Spleen (tissue), 7 donors: ENCODE measurements at regions not wholly inside any gene's neighbourhood (a gene's known extent, or its start where the extent isn't known, plus 50 kb on each side); places are given as distances from the start of the nearest gene placed in this dataset.

Experiments used
- POLR2AphosphoS5 ChIP-seq, 3 donors: sonication (generic); formaldehyde crosslinking; IDR thresholded peaks; one replicate each; pipeline ENCODE4 v1.5.1; 2017; ENCODE audit warnings: antibody characterized with exemption in 3 of 3
- TF ChIP-seq, protein P1 (sequence below), 11 experiments: fragments of 200-600 bp in 7 of 11; fragments of 450-650 bp in 4 of 11; sonication (generic) in 4 of 11; IDR thresholded peaks in 8 of 11; conservative IDR thresholded peaks in 3 of 11; 1 replicate in 7 of 11; 2 replicates in 4 of 11; pipeline versions ENCODE4 v1.4.0 to v1.8.0; 2016 to 2021; ENCODE audit warnings: antibody characterized with exemption in 11 of 11, inconsistent platforms in 4 of 11, mild to moderate bottlenecking in 1 of 11
- donor health status: DM: no; HTN: no; CAD: no; lungs with moderate emphysema.
- donor health status: DM: no; HTN: no; CAD: no.
- donor health status: DM: no; HTN: no; CAD: no.

DNA sequence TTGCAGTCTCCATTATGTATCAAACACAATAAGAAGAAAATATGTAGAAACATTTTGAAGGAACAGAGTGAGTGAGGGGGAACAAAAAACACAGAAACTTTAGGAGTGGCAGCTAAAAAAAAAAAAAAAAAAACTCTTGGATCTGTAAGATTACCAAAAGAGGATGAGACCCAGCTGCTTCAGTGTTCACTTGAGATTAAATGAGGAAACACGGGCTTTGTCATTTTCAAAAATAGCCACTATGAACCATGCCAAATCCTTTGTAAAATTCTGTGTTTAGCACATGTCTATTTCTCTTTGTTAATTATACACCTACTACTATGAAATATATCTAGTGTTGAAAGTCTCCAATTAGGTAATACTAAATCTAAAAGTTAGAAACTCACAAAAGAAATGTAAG lies 485.9 kb downstream of the EFNA5 start:
- no peak for TF ChIP-seq POLR2AphosphoS5 (IDR thresholded peaks at IDR 0.05)
- TF ChIP-seq, protein P1, sequence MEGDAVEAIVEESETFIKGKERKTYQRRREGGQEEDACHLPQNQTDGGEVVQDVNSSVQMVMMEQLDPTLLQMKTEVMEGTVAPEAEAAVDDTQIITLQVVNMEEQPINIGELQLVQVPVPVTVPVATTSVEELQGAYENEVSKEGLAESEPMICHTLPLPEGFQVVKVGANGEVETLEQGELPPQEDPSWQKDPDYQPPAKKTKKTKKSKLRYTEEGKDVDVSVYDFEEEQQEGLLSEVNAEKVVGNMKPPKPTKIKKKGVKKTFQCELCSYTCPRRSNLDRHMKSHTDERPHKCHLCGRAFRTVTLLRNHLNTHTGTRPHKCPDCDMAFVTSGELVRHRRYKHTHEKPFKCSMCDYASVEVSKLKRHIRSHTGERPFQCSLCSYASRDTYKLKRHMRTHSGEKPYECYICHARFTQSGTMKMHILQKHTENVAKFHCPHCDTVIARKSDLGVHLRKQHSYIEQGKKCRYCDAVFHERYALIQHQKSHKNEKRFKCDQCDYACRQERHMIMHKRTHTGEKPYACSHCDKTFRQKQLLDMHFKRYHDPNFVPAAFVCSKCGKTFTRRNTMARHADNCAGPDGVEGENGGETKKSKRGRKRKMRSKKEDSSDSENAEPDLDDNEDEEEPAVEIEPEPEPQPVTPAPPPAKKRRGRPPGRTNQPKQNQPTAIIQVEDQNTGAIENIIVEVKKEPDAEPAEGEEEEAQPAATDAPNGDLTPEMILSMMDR (IDR thresholded peaks at IDR 0.05 in 8 of 11, conservative IDR thresholded peaks at IDR 0.05 in 3 of 11): no peak
